GM12874 (cell line): ENCODE measurements at regions not wholly inside any gene's neighbourhood (a gene's known extent, or its start where the extent isn't known, plus 50 kb on each side); places are given as distances from the start of the nearest gene placed in this dataset.

ENCODE experiments used
- TF ChIP-seq, protein P1 (sequence below): IDR thresholded peaks from 2 replicates; pipeline ENCODE4 v1.5.1; 2011; ENCODE audit warnings: low read depth, mild to moderate bottlenecking, control low read depth, low read length, moderate library complexity; ENCODE audit not compliant: insufficient read depth

- TF ChIP-seq, protein P1, sequence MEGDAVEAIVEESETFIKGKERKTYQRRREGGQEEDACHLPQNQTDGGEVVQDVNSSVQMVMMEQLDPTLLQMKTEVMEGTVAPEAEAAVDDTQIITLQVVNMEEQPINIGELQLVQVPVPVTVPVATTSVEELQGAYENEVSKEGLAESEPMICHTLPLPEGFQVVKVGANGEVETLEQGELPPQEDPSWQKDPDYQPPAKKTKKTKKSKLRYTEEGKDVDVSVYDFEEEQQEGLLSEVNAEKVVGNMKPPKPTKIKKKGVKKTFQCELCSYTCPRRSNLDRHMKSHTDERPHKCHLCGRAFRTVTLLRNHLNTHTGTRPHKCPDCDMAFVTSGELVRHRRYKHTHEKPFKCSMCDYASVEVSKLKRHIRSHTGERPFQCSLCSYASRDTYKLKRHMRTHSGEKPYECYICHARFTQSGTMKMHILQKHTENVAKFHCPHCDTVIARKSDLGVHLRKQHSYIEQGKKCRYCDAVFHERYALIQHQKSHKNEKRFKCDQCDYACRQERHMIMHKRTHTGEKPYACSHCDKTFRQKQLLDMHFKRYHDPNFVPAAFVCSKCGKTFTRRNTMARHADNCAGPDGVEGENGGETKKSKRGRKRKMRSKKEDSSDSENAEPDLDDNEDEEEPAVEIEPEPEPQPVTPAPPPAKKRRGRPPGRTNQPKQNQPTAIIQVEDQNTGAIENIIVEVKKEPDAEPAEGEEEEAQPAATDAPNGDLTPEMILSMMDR = no peak
Observed at GRCh38 chr10:8776926-8777622, 722.6 kb downstream of the GATA3 start.

DNA sequence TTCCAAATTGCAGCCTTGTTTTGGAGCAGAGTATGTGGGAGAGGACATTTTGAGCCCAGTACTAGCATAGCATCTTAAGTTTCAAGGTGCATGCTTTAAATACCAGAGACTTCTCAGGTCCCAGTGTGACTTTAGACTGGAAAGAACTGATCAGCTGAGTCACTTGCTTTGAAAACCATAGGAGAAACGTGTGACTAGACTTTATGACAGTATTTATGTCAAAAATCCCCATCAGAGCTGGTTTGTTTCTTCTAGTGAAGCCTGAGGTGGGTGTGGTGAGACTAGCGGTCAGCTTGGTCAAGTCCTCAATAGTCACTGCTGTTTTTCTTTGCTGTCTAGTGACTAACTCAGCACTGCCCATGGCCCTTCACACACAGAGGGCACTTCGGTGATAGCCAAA, 724.2 kb downstream of the GATA3 start:
- TF ChIP-seq, protein P1 = no peak

DNA sequence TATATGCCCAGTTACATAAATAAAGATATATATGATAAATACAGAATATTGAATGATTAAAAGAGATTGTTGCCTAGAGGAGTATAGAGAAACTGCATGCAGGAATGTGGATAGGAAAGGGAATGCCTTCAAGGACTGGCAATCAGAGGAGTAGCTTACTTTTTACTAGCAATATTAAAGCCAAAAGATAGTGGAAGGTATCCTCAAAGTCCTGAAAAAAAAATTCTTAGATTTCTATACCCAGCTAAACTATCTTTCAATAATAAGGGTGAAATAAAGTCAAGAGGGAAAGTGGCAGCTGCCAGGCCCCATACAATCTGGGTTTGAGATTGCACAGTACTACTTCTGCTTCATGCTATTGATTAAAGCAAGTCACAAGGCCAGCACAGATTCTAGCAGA, 733.2 kb downstream of the GATA3 start:
- TF ChIP-seq, protein P1 = no peak

DNA sequence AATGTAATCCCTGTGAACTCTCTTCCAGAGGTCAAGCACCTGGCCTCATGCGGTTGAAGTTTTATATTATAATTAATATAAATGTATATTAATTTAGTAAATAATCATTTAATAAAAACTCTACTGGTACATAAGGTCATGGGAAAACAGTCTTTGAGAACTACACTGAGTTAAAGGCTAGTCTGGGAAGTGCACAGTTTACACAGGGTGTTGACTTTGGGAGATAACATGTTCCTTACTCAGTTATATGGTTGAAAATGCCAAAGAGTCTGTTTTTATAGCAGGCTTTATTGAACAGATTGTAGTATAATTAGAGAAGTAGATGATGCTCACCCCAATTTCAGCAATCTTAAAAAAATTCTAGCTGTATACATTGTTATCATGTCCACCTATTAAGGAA, 735.9 kb downstream of the GATA3 start:
- TF ChIP-seq, protein P1 = no peak

DNA sequence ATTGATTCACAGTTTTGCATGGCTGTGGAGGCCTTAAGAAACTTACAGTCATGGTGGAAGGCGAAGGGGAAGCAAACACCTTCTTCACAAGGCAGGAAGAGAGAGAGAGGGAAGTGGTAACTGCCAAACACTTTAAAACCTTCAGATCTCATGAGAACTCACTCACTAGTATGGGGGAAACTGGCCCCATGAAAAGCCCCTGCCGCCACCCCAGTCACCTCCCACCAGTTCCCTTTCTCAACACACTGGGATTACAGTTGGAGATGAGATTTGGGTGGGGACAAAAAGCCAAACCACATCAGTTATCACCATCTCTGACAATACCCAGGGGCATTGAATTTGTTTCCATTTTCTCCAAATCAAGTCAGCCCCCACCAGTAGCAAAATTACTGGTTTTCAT, 740.4 kb downstream of the GATA3 start:
- TF ChIP-seq, protein P1 = no peak

DNA sequence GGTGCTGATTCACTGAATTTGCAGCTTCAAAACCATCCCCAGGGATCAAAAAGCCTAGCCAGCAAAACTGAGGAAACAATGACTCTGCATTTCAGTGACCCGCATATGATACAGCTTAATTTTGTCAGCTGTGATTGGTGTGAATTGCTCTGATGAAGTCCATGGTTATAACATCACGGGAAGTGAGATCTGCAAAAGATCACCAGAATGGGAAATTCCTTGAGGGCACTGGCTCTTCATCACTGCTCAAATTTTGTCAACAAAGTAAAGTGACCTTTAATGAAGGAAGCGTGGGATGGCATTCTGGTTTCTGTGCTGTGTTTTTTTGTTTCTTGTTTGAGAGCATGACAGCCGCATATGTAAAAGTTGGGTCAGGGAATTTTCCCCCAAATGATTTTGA, 745.9 kb downstream of the GATA3 start:
- TF ChIP-seq, protein P1 = no peak

- TF ChIP-seq, protein P1 = no peak
Observed at GRCh38 chr10:8803992-8804391, 749.5 kb downstream of the GATA3 start.

GRCh38 chr10:8810677-8811076, 756.2 kb downstream of the GATA3 start:
- TF ChIP-seq, protein P1 = no peak
